ENCODE measurements at regions not wholly inside any gene's neighbourhood (a gene's known extent, or its start where the extent isn't known, plus 50 kb on each side); places are given as distances from the start of the nearest gene placed in this dataset.

- TF ChIP-seq FOXM1 (IDR thresholded peaks at IDR 0.05; ENCODE audit: borderline replicate concordance, low read depth) (no peak; the same call in 1 of the 2 replicates), EP300 (IDR thresholded peaks at IDR 0.05; ENCODE audit: borderline replicate concordance) (peak; percentile 53; the same call in 1 of the 2 replicates), TAF1 (IDR thresholded peaks at IDR 0.05; ENCODE audit: low read depth) (no peak), CREB1 (IDR thresholded peaks at IDR 0.05; ENCODE audit: low read depth) (no peak), CEBPB (IDR thresholded peaks at IDR 0.05) (no peak), TEAD4 (IDR thresholded peaks at IDR 0.05) (no peak), MAX (IDR thresholded peaks at IDR 0.05) (no peak)
- TF ChIP-seq, protein P1, sequence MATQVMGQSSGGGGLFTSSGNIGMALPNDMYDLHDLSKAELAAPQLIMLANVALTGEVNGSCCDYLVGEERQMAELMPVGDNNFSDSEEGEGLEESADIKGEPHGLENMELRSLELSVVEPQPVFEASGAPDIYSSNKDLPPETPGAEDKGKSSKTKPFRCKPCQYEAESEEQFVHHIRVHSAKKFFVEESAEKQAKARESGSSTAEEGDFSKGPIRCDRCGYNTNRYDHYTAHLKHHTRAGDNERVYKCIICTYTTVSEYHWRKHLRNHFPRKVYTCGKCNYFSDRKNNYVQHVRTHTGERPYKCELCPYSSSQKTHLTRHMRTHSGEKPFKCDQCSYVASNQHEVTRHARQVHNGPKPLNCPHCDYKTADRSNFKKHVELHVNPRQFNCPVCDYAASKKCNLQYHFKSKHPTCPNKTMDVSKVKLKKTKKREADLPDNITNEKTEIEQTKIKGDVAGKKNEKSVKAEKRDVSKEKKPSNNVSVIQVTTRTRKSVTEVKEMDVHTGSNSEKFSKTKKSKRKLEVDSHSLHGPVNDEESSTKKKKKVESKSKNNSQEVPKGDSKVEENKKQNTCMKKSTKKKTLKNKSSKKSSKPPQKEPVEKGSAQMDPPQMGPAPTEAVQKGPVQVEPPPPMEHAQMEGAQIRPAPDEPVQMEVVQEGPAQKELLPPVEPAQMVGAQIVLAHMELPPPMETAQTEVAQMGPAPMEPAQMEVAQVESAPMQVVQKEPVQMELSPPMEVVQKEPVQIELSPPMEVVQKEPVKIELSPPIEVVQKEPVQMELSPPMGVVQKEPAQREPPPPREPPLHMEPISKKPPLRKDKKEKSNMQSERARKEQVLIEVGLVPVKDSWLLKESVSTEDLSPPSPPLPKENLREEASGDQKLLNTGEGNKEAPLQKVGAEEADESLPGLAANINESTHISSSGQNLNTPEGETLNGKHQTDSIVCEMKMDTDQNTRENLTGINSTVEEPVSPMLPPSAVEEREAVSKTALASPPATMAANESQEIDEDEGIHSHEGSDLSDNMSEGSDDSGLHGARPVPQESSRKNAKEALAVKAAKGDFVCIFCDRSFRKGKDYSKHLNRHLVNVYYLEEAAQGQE (IDR thresholded peaks at IDR 0.05; ENCODE audit: low read depth): no peak
Measured at GRCh38 chr12:75852143-75852542, 179.4 kb downstream of the PHLDA1 start.

All from Ishikawa (cell line).